Fibroblast of skin of scalp (primary cell): ENCODE measurements at regions not wholly inside any gene's neighbourhood (a gene's known extent, or its start where the extent isn't known, plus 50 kb on each side); places are given as distances from the start of the nearest gene placed in this dataset.
A peak's percentile ranks its signal among the peaks of the same experiment; 100 is the strongest.

ENCODE experiments used
- DNase-seq: peaks from one replicate; pipeline ENCODE4 v3.0.0-alpha.2; 2013

DNA sequence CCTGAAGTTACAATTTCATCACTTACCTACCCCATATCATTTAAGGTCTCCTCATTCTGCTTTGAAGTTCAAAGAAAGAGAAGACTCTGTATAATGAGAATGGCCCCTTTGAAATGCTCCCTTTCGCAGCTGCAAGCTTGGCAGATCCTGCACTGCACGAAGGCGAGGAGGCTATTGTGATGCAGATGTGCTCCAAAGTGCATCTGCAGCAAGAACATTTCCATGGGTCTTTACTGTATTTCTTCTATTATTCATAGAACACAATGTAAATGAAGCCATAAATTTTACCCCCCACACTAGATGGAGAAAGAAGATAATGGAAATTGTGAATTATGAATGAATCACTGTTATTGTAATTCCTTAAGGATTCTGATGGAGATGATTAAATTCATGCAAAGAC is 178.7 kb downstream of the CHD9NB start:
- DNase-seq: no peak

DNA sequence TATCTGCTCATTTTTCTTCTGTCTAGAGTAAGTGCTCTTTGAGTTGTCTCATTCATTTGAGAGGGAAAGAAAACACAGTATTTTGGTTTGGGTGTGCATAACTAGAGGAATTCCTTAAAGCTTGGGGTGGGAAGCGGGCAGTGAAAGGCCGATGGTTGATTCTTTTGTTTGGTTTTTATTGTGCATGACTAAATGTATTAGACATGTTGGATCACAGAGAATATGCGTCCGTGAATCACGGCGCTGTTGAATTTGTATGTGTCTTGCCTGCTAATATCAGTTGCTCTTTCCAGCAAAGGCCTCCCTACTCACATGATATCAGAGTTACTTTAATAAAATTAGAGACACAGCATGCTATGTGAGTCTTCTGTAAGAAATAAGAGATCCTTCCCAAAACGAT is 180.0 kb downstream of the CHD9NB start:
- DNase-seq: no peak

DNA sequence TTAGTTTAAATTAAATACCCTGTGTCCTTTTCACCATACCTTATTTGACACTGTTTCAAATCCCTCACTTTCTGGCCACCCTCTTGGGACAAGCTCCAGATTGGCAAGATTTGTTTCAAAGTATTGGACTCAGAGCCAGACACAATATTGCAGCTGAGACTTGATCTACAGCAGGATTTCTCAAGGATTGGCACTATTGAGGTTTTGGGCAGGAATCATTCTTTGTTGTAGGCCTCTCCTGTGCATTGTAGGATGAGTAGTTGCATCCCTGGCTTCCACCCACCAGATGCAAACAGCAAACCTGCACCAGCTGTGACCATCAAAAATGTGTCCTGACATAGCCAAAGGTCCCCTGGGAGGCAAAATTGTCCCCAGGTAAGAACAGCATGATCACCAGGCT is 181.2 kb downstream of the CHD9NB start:
- DNase-seq: no peak

DNA sequence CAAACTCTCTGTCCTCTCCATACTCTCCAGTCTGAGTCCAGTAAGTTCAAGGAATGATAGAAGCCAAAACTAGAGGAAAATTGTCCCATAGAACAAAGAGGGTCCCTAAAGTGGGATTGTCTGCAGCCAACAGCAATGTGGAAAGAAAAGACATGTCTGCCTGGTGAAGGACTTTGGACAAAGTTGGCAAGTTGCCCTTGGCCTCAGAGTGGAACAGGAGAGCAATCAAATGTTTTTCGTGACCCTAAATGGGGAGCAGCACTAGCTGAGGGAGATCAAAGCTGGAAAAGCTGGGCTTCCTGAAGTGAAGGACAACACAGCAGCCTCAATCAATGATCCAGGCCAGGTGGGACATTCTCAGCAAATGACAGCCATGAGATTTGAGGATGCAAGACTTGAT is 183.5 kb downstream of the CHD9NB start:
- no peak for DNase-seq

DNA sequence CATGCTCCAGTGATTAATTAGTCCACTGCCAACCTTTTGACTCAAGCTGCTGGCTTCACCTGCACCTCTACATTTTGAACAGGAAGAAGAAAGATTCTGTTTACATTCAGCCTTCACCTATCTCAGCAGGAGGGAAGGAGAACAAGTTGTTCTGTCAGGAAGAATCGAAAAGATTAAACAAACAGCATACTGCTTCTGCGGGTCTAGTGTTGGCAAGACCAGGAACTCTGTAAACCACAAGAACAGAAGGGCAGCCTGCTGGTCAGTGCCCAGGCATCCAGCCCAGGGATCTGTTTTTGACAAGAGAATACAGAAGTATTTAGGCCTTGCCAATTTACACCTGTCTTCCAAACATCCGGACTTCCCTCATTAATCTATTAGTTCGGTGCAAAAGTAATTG is 189.7 kb downstream of the CHD9NB start:
- no peak for DNase-seq

GRCh38 chr16:52861614-52862022 is 191.1 kb downstream of the CHD9NB start:
- DNase-seq: no peak

GRCh38 chr16:52855463-52855862 is 197.2 kb downstream of the CHD9NB start:
- no peak for DNase-seq

GRCh38 chr16:52852978-52853377 is 199.7 kb downstream of the CHD9NB start:
- DNase-seq: no peak

DNA sequence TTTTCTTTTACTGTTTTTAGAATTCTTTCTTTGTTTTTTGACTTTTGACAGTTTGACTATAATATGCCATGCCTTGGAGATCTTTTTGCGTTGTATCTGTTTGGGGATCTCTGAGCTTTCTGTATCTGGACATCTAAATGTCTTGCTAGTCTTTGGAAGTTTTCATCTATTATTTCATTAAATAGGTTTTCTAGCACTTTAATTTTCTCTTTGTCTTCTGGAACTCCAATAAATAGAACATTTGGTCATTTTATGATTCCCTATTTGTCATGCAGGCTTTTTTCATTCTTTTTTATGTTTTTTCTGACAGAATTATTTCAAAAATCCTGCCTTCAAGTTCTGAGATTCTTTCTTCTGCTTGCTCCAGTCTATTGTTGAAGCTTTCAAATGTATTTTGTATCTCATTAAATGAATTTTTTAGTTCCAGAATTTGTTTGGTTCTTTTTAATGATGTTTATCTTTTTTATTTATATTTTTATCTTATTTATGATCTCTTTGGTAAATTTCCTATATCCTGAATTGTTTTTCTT is 201.4 kb downstream of the CHD9NB start:
- DNase-seq: no peak

GRCh38 chr16:52843381-52843780 is 209.3 kb downstream of the CHD9NB start:
- no peak for DNase-seq

DNA sequence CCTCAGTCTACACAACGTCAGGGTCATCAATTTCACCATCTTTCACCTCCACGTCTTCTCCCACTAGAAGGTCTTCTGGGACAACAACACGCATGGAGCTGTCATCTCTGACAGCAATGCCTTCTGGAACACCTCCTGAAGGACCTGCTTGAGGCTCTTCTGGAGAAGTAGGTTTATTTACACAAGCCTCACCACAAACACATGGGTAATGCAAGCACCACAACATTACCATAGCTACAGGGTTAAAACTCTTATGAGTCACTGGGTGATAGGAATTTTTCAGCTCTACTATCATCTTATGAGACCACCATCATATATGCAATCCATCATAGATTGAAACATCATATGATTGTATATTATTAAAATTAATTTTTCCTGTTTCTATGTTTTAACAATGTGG is 215.4 kb downstream of the CHD9NB start:
- no peak for DNase-seq

DNA sequence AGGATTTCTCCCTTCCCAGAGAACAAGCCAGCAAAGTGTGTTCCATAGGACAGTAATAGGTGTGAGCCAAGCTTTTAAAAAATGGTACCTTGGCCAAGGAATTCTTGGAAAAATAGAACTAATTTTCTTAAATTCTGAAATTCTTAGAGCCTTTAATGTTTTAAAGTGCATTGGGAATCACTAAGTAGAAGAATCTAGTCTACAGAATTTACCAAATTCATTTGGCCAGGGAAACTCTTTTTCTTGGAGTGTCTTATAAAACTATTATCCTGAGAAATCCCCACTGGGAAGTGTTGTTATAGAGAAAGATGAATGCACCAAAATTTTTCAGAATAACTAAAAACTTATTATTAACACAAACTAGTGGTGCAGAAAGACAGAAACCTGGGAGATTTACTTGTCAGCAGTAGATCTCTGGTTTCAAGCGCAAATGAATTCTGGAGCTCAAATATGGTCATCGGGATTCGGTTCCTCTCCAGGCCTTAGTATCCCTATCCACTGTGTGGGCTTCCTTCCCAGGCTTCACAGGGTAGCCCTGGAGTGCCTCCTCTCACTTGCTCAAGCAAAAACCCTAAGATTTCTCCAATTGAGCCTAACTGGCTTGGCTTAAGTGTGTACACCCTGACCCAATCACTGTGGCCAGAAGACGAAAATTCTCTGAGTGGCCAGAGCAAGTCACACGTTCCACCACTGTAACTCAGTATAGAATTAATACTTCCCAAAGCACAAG is 217.8 kb downstream of the CHD9NB start:
- no peak for DNase-seq

DNA sequence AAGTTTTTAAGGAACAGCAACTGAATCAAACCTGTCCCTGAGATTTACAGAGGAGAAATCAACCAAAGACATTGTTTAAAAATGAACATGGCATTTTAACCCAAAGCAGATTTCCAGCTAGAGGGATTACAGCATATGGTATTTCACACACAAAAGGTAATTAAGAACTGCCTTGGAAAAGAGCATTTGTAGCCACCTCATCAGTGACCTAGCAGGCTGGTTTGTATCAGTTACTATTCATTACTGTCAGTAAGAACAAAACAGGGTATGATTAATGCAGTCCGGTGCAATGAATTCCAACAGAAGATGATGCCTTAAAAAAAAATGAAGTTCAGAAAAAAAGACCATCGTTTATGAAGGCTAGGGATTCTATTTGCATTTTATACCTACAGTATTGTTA is 219.9 kb downstream of the CHD9NB start:
- no peak for DNase-seq

GRCh38 chr16:52827456-52827855 is 225.2 kb downstream of the CHD9NB start:
- DNase-seq: no peak

DNA sequence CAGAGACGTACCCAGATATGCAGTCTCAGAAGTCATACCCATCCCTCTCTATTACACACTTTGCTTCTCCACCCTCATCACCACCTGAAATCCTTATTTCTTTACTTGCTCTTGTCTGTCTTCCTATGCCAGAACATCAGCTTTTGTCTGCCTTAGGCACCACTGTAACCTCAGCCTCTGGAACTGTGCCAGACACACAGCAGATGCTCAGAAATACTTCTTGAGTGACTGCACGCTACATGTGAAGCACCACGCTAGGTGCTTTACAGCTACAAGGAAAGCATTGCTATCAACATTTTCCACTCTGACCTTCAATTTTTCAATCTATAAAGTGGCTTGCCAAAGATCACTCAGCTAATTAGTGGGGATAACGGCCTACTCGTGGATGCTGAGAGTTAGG is 226.8 kb downstream of the CHD9NB start:
- no peak for DNase-seq

GRCh38 chr16:52819808-52820207 is 232.9 kb downstream of the CHD9NB start:
- DNase-seq: no peak

- no peak for DNase-seq
Observed at GRCh38 chr16:52819405-52819804, 233.3 kb downstream of the CHD9NB start.

DNA sequence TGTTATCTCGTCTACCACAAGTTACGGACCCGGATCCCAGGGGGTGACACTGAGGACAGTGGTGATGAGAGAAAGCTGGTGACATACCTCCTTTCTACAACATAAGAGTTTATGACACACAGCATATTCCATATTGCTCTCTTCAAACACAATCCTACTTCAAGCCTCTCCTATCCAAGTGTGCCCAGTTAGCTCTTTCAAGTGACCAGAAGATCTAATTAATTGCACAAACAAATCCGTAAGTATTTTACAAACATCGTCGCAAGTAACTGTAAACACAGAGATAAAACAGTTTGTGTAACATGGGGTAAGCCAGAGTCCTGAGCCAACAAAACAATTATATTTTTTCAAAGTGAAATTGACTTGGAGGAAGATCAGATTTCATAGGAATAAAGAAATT is 235.0 kb downstream of the CHD9NB start:
- DNase-seq: no peak

- DNase-seq: no peak
Observed at GRCh38 chr16:52816993-52817392, 235.7 kb downstream of the CHD9NB start.

GRCh38 chr16:52812678-52813556 is 239.8 kb downstream of the CHD9NB start:
- DNase-seq: peak; percentile 31

GRCh38 chr16:52805559-52806168 is 247.0 kb downstream of the CHD9NB start:
- no peak for DNase-seq

- DNase-seq: no peak
Observed at GRCh38 chr16:52800432-52800831, 252.3 kb downstream of the CHD9NB start.

DNA sequence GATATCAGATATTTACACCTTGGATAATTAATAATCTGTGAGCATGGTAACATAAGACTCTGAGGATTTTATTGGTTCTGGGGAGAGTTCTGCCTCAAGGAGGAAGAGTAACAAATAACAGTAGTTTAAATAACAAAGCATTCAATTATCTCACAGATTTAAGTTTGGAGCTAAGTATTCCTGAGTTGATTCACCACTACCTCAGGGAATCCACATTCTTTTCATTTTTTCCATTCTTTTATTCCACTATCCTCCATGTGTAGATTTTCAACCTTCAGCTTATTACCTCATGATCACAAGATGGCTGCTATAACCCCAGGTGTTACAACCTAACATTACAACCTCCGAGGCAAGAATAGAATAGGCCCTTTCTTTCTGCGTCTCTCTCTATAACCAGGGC is 252.2 kb upstream of the TOX3 start:
- no peak for DNase-seq
